ENCODE measurements at regions not wholly inside any gene's neighbourhood (a gene's known extent, or its start where the extent isn't known, plus 50 kb on each side); places are given as distances from the start of the nearest gene placed in this dataset.
A peak's percentile ranks its signal among the peaks of the same experiment; 100 is the strongest.
"Not testable (repeated sequence)": the region's sequence is repeated elsewhere in the genome, so short reads cannot be mapped to it uniquely, and the experiment has no call there.

DNA sequence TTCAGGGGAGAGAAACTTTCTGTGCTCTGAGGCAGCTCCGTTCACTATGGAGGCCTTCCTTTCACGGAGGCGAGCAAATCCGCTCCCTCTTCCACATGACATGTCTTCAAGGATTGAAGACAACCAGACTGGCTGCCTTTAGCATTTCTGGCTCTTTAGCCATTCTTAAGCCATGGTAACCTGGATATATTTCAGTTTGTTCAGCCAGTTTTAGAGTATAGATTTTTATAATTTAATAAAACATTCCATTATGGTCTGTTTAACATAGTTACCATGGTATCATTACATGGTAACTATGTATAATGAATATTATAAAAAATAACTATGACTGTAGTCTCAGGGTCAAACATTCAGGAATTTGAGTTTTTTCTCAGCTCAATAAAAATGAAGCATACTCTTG is 54.2 kb upstream of the NFIA start:
- Histone ChIP-seq H3K9me3 (ENCODE audit: control insufficient read depth, insufficient read depth, low read depth, low read length) (no peaks in the 10 kb centered on the region), H3K4me1 (ENCODE audit: control insufficient read depth, insufficient read depth, low read length) (no peaks in the 10 kb centered on the region), H3K36me3 (ENCODE audit: control insufficient read depth in 2 of 2, insufficient read depth in 1 of 2, low read length in 2 of 2) (no peaks in the 10 kb centered on the region), H3K27ac (ENCODE audit: extremely low read depth, low read depth, low read length) (no peak overlapping the region), H3K4me3 (ENCODE audit: low read depth, low read length) (no peak overlapping the region)
- TF ChIP-seq ZNF785 (tag by site-specific recombination; IDR thresholded peaks at IDR 0.05) (no peak), ZNF549 (tag by site-specific recombination; IDR thresholded peaks at IDR 0.05) (no peak), ZBTB49 (tag by site-specific recombination; IDR thresholded peaks at IDR 0.05; ENCODE audit: low read depth) (no peak), SETDB1 (IDR thresholded peaks at IDR 0.05; ENCODE audit: insufficient read length, low read length) (no peak)
- TF ChIP-seq, protein P1, sequence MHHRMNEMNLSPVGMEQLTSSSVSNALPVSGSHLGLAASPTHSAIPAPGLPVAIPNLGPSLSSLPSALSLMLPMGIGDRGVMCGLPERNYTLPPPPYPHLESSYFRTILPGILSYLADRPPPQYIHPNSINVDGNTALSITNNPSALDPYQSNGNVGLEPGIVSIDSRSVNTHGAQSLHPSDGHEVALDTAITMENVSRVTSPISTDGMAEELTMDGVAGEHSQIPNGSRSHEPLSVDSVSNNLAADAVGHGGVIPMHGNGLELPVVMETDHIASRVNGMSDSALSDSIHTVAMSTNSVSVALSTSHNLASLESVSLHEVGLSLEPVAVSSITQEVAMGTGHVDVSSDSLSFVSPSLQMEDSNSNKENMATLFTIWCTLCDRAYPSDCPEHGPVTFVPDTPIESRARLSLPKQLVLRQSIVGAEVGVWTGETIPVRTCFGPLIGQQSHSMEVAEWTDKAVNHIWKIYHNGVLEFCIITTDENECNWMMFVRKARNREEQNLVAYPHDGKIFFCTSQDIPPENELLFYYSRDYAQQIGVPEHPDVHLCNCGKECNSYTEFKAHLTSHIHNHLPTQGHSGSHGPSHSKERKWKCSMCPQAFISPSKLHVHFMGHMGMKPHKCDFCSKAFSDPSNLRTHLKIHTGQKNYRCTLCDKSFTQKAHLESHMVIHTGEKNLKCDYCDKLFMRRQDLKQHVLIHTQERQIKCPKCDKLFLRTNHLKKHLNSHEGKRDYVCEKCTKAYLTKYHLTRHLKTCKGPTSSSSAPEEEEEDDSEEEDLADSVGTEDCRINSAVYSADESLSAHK (tag by site-specific recombination; IDR thresholded peaks at IDR 0.05), result no peak
- CTCF ChIA-PET, result interaction anchor here (0.6 to 2.3 kb wide), 3 partner anchors 15 to 51 kb away, joined by 3 to 12 read pairs (median 5); no protein-coding TSS in a partner anchor
- POLR2A ChIA-PET, result no interaction called here

- POLR2A ChIA-PET; H3K36me3 ChIP-seq (ENCODE audit: control insufficient read depth in 2 of 2, insufficient read depth in 1 of 2, low read length in 2 of 2): not testable (repeated sequence)
- CTCF ChIA-PET, result interaction anchor here (0.8 kb wide), 1 partner anchor 25 kb away, joined by 3 read pairs; no protein-coding TSS in a partner anchor
Observed at GRCh38 chr1:61018068-61018467, 64.3 kb upstream of the NFIA start.

DNA sequence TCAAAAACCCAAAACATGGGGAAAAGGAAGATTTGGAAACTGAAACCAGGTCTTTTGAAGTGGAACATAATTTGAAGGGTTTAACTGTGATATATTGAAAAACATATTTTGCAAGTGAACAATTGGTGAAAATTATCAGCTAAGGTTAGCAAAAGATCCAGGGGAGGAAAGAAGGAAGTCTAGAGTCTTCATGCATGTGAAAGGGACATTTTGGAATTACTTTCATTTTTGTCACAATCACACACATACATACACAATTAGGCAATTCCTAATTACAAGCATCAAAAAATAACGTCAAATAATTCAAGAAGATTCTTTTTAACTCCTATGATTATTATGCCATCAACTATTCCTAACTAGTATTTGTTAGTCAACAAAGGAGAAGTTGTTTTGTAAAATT is 64.7 kb upstream of the NFIA start:
- H3K36me3 ChIP-seq (ENCODE audit: control insufficient read depth in 2 of 2, insufficient read depth in 1 of 2, low read length in 2 of 2), result no peaks in the 10 kb centered on the region
- no peak overlapping the region for H3K4me3 ChIP-seq (ENCODE audit: low read depth, low read length)
- H3K4me1 ChIP-seq (ENCODE audit: control insufficient read depth, insufficient read depth, low read length), result no peaks in the 10 kb centered on the region; the same call in 1 of the 2 replicates
- TF ChIP-seq ZNF19 (tag by site-specific recombination; IDR thresholded peaks at IDR 0.05; ENCODE audit: low read depth), result no peak
- CTCF ChIA-PET, result no interaction called here
- H3K9me3 ChIP-seq (ENCODE audit: control insufficient read depth, insufficient read depth, low read depth, low read length), result no peaks in the 10 kb centered on the region
- POLR2A ChIA-PET, result no interaction called here
- H3K27ac ChIP-seq (ENCODE audit: extremely low read depth, low read depth, low read length), result no peak overlapping the region

More at GRCh38 chr1:61018068-61018467, 64.3 kb upstream of the NFIA start:
- H3K4me1 ChIP-seq (ENCODE audit: control insufficient read depth, insufficient read depth, low read length); H3K27ac ChIP-seq (ENCODE audit: extremely low read depth, low read depth, low read length); H3K9me3 ChIP-seq (ENCODE audit: control insufficient read depth, insufficient read depth, low read depth, low read length); H3K4me3 ChIP-seq (ENCODE audit: low read depth, low read length): not testable (repeated sequence)

- POLR2A ChIA-PET, result no interaction called here
- Histone ChIP-seq H3K27ac (ENCODE audit: extremely low read depth, low read depth, low read length) (no peak overlapping the region), H3K4me1 (ENCODE audit: control insufficient read depth, insufficient read depth, low read length) (peaks cover 13% of the 10 kb centered on the region), H3K4me3 (ENCODE audit: low read depth, low read length) (no peak overlapping the region), H3K9me3 (ENCODE audit: control insufficient read depth, insufficient read depth, low read depth, low read length) (no peaks in the 10 kb centered on the region), H3K36me3 (ENCODE audit: control insufficient read depth in 2 of 2, insufficient read depth in 1 of 2, low read length in 2 of 2) (no peaks in the 10 kb centered on the region)
- peak; percentile 61; the same call in 1 of the 2 replicates for TF ChIP-seq REST (tag by site-specific recombination; IDR thresholded peaks at IDR 0.05)
- no peak for TF ChIP-seq YY2 (tag by site-specific recombination; IDR thresholded peaks at IDR 0.05)
- TF ChIP-seq ZNF501 (tag by site-specific recombination; IDR thresholded peaks at IDR 0.05), result no peak
- TF ChIP-seq ZNF366 (tag by site-specific recombination; conservative IDR thresholded peaks at IDR 0.05), result no peak
- TF ChIP-seq ZNF121 (tag by site-specific recombination; IDR thresholded peaks at IDR 0.05), result no peak
- TF ChIP-seq ZNF398 (tag by site-specific recombination; IDR thresholded peaks at IDR 0.05), result no peak
- no peak for TF ChIP-seq ZNF747 (tag by site-specific recombination; IDR thresholded peaks at IDR 0.05)
- TF ChIP-seq PBX3 (CRISPR knock-in tag; IDR thresholded peaks at IDR 0.05), result no peak
- CTCF ChIA-PET, result interaction anchor here (0.6 kb wide), 1 partner anchor 583 kb away, joined by 3 read pairs; no protein-coding TSS in a partner anchor
Observed at GRCh38 chr1:61013946-61014667, 68.3 kb upstream of the NFIA start.

All from HEK293 (cell line).